Activated naive CD8-positive, alpha-beta T cell (primary cell): ENCODE measurements at regions not wholly inside any gene's neighbourhood (a gene's known extent, or its start where the extent isn't known, plus 50 kb on each side); places are given as distances from the start of the nearest gene placed in this dataset.

Experiments
- H3K27ac Mint-ChIP-seq: one replicate; pipeline ENCODE4 v1.8.0; 2021; ENCODE audit warnings: mixed read lengths
- H3K27me3 Mint-ChIP-seq: one replicate; pipeline ENCODE4 v1.8.0; 2021; ENCODE audit warnings: mixed read lengths
- H3K36me3 Mint-ChIP-seq: one replicate; pipeline ENCODE4 v1.8.0; 2021; ENCODE audit warnings: mixed read lengths
- H3K4me1 Mint-ChIP-seq: one replicate; pipeline ENCODE4 v1.8.0; 2021; ENCODE audit warnings: low read depth, mixed read lengths
- H3K4me3 Mint-ChIP-seq: one replicate; pipeline ENCODE4 v1.8.0; 2021; ENCODE audit warnings: mild to moderate bottlenecking, mixed read lengths
- H3K9me3 Mint-ChIP-seq: one replicate; pipeline ENCODE4 v1.8.0; 2021; ENCODE audit warnings: low read depth, mixed read lengths

DNA sequence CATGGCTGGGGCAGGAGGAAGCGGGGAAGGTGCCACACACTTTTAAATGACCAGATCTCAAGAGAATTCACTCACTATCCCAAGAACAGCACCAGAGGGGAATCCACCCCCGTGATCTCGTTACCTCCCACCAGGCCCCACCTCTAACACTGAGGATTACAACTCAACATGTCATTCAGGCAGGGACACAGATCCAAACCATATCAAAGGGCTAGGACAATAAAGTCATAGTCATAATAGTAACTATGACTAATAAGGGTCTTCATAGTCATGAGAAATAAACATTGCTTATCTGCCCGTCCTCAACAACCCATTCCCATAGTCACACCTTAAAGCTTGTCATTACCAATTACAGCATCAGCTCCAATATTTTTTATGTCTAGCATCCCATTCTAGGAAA is 65.3 kb upstream of the SMC2 start:
- Mint-ChIP-seq H3K4me1 (peaks cover 16% of the 10 kb centered on the region), H3K4me3 (no peak overlapping the region), H3K36me3 (no peaks in the 10 kb centered on the region)

More for the DNA sequence above, 65.3 kb upstream of the SMC2 start:
- no peaks in the 10 kb centered on the region for H3K9me3 Mint-ChIP-seq
- no peak overlapping the region for H3K27ac Mint-ChIP-seq
- H3K27me3 Mint-ChIP-seq = peaks cover 6% of the 10 kb centered on the region
